Adrenal gland (tissue), 5 donors: ENCODE measurements at regions not wholly inside any gene's neighbourhood (a gene's known extent, or its start where the extent isn't known, plus 50 kb on each side); places are given as distances from the start of the nearest gene placed in this dataset.
"Not testable (repeated sequence)": the region's sequence is repeated elsewhere in the genome, so short reads cannot be mapped to it uniquely, and the experiment has no call there.

ENCODE experiments used
- CTCF ChIP-seq, 6 experiments: fragments of 450-650 bp in 4 of 6; fragments of 200-600 bp in 2 of 6; sonication (generic) in 1 of 6; IDR thresholded peaks; 1 replicate in 5 of 6; 2 replicates in 1 of 6; pipeline versions ENCODE4 v1.5.1 to v1.8.0; 2016 to 2021; ENCODE audit warnings: antibody characterized with exemption in 6 of 6, mild to moderate bottlenecking in 2 of 6, moderate library complexity in 1 of 6
- POLR2A ChIP-seq, 2 donors: fragments of 450-650 bp; IDR thresholded peaks; one replicate each; pipeline ENCODE4 v1.6.1; 2017; ENCODE audit warnings: antibody characterized with exemption in 2 of 2, mild to moderate bottlenecking in 2 of 2, moderate library complexity in 1 of 2
- donor health status: DM: no; HTN: no; CAD: no.

- not testable (repeated sequence) for TF ChIP-seq POLR2A, CTCF (IDR thresholded peaks at IDR 0.05)
Measured at GRCh38 chr6:48591158-48591557, 480.2 kb upstream of the PTCHD4 start.
